GM19324 (cell line): ENCODE measurements at regions not wholly inside any gene's neighbourhood (a gene's known extent, or its start where the extent isn't known, plus 50 kb on each side); places are given as distances from the start of the nearest gene placed in this dataset.
A peak's percentile ranks its signal among the peaks of the same experiment; 100 is the strongest.
"Not testable (repeated sequence)": the region's sequence is repeated elsewhere in the genome, so short reads cannot be mapped to it uniquely, and the experiment has no call there.

Experiments
- ATAC-seq: cut with Tn5 transposase; IDR thresholded peaks from one replicate; pipeline ENCODE4 v1.9.1; 2021; ENCODE audit warnings: mild to moderate bottlenecking, moderate library complexity; ENCODE audit not compliant: unreplicated experiment, low FRiP score

- ATAC-seq: peak; percentile 57
These were observed 224.2 kb downstream of the RCHY1 start for GRCh38 chr4:75289914-75290582.

DNA sequence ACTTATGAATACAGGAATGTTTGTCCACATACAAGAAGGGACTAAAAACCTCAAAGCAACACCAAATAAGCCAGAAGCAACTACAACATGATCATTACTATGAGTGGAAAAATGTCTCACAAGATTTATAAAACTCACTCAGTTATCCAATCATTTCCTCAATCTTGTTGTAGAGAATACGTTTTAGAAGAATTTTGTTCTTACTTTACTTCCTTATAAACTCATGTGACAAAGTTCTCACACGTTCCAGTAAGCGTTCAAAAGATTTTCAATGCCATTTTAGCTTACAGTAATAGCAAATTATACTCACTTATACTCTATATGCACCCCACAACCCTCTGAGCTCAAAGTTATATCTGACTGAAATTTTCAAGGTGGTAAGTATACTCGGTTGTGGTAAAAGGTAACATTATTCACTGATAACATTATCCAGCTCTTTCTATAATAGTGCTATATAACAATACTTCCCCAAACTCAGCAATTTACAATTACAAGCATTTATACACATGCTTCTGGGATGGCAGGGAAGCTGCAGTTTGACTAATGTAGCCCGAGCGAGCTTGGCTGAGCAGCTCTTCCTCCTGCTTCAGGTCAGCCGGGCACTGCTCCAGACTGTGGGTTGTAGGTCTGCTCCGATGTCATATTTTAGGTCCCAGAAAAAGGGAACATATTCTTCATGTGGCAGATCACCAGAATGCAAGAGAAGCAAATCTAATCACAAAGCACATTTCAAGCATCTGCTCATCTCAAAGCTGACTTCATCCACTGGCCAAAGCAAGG, 226.3 kb downstream of the RCHY1 start:
- ATAC-seq: no peak

GRCh38 chr4:75285837-75286236, 228.4 kb downstream of the RCHY1 start:
- no peak for ATAC-seq

DNA sequence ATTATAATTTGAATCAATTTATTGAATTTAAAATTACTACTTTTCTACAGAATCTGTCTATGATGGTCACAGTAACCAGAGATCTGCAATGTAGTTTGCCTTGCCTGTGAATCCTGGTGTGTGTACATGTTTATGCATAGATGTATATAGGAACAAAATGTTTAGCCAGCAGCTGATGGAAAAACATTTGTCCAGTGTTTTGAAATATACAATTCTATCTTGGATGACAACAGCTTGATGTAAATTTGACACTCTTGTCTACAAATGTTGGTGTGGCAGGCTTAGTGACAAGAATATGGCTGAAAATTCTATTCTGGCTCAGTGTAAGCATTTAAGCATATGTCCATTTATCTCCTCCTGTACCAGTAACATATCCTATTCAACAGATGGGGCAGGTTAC, 229.4 kb downstream of the RCHY1 start:
- ATAC-seq: no peak

GRCh38 chr4:75280461-75280860, 233.7 kb downstream of the RCHY1 start:
- ATAC-seq: not testable (repeated sequence)

DNA sequence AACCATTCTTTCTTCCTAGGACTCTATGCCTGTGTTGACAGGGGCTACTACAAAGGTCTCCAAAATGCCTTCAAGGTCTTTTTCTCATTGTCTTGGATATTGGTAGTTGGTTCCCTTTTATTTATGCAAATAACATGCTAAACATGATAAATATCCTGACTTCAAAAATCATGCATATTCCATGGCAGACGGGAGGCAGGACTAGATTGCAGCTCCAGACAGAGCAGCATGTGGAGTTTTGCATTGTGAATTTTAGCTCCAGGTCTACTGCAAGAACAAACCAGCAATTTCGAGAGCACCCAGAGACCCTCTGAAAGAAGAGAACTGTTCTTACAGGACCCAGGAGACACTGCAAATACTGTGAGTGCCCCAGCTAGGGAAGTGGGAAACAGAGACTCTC, 254.9 kb downstream of the RCHY1 start:
- no peak for ATAC-seq

- ATAC-seq: no peak
These were observed 258.9 kb downstream of the RCHY1 start for GRCh38 chr4:75255261-75255660.

- no peak for ATAC-seq
These were observed 259.5 kb downstream of the RCHY1 start for GRCh38 chr4:75254745-75255144.

- ATAC-seq: not testable (repeated sequence)
These were observed 261.1 kb downstream of the RCHY1 start for GRCh38 chr4:75253094-75253493.

GRCh38 chr4:75251547-75251946, 262.7 kb downstream of the RCHY1 start:
- ATAC-seq: peak; percentile 78

DNA sequence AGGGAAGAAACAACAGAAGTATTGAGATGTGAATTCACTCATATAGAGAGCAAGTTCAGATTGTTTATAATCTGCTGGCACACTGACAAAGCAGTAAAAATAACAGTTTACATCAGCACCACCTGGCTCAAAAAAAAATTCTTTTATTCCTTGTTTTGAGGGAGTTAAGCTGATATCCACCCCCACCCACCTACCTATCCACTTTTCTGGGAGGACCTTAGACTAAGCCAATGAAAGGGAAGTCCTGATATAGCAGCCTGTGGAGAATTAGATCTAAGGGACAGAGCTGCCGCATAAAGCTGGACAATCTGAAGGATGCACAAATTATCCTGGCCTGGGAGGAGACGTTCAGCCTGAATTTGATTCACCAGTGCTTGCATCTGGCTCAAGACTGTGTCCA, 264.5 kb downstream of the RCHY1 start:
- ATAC-seq: no peak

DNA sequence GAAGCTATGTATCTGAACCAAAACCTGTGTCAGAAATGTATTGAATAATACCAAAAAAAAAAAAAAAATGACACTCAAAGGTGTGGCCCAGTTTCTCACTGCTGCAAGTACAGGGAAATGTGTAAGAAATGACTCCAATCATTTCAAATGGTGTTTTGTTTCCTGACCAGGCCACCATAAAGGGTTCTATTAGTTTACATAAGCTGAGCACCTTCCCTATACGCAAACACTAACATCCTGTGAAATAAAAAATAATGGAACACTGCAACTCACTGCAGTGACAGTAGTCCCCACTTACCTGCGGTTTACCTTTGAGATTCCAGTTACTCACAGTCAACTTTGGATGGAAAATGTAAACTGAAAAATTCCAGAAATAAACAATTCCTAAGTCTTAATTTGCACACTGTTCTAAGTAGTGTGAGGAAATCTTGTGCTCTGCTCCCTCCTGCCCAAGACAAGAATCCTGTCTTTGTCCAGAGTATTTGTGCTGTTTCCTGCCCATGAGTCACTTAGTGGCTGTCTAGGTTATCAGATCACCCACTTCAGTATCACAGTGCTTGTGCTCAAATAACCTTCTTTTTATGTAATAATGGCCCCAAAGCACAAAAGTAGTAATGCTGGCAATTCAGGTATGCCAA, 265.3 kb downstream of the RCHY1 start:
- ATAC-seq: no peak

GRCh38 chr4:75244325-75244724, 269.9 kb downstream of the RCHY1 start:
- no peak for ATAC-seq

- ATAC-seq: no peak
These were observed 270.6 kb downstream of the RCHY1 start for GRCh38 chr4:75243570-75243969.

DNA sequence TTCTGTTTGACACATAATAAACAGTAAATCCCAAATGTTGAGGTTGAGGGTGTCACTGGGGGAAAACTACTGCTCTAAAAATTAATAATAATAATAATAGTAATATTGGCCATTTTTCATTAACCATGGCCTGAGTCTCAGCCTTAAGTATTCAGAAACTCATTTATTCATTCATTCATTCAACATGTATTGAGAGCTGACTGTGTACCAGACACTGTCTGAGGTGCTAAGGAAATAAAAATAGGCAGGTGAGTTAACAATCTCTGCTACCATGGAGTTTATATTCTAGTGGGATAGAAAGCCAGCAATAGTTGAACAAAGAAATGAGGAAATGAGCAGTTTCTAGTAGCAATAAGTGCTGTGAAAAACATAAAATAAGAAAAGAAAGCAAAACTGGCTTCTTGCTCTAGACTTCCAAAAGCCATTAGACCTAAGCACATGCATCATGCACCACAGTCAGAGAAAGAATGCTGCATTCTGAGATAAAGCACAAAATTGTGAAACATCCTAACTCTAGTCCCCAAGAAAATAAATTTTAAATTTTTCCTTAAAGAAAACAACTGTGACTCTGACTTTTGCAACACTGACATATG, 278.7 kb downstream of the RCHY1 start:
- peak; percentile 95 for ATAC-seq

DNA sequence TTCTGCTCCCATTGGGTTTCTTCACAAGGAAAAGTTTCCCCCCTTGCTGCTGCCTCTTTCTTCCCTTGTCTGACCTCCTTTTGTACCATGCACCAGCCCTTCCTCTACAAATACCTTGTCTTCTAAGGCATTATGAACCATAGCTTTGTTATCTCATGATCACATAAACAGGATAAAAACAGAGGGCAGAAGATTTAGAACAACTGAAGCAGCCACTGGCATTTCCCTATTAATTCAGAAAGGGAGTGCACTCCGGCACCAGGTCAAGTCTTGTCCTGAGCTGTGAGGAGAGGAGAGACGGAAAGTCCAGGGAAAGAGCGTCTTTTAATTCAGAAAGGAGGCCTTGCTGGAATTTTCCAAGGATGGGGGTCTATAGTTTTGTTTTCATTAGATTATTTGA, 281.7 kb downstream of the RCHY1 start:
- no peak for ATAC-seq

- ATAC-seq: peak; percentile 85
These were observed 284.2 kb downstream of the RCHY1 start for GRCh38 chr4:75229806-75230570.

- no peak for ATAC-seq
These were observed 280.6 kb downstream of the PARM1 start for GRCh38 chr4:75213480-75213879.

DNA sequence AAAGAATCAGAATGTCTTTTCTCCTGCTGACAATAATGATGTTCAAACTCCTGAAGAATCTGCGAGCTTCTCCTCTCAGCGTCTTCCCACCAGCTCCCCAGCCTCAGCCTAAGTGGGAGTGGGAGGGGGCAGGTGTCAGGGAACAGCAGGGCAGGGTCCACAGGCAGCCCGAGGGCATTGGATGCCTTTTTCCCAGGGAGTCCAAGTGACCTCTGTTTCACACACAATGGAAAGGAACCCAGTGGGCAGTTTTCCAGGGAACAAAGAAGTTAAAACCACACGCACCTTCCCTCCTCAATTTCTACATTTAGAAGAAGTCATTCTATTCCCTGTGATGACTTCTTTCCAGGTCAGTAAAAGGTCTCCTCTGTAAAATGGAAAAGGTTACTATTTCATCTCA, 278.5 kb downstream of the PARM1 start:
- no peak for ATAC-seq

DNA sequence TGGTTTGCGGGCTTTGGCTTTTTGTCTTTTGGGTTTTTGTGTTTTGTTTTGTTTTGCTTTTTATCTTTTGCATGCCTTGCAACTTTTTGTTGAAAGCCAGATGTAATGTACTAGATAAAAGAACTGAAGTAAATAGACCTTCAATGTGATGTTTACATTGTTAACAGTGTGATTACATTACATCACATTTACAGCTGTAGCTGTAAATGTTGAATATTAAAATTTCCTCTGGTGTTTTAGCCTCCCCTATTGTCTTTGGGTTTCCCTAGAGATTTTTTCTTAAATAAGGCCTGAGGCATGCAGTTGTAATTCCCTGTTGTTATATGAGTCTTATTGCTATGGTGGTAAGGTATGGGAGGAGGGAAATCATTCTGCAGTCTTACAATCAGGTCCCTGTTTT, 275.0 kb downstream of the PARM1 start:
- no peak for ATAC-seq

- no peak for ATAC-seq
These were observed 262.2 kb downstream of the PARM1 start for GRCh38 chr4:75195111-75195510.
